Right kidney (tissue), 1 donor: ENCODE measurements at regions not wholly inside any gene's neighbourhood (a gene's known extent, or its start where the extent isn't known, plus 50 kb on each side); places are given as distances from the start of the nearest gene placed in this dataset.
"Not testable (repeated sequence)": the region's sequence is repeated elsewhere in the genome, so short reads cannot be mapped to it uniquely, and the experiment has no call there.

Source experiments
- DNase-seq: peaks from one replicate; pipeline ENCODE4 v3.0.0-alpha.2; 2016

GRCh38 chr2:89537862-89538261 is 846.4 kb downstream of the RPIA start:
- not testable (repeated sequence) for DNase-seq

DNA sequence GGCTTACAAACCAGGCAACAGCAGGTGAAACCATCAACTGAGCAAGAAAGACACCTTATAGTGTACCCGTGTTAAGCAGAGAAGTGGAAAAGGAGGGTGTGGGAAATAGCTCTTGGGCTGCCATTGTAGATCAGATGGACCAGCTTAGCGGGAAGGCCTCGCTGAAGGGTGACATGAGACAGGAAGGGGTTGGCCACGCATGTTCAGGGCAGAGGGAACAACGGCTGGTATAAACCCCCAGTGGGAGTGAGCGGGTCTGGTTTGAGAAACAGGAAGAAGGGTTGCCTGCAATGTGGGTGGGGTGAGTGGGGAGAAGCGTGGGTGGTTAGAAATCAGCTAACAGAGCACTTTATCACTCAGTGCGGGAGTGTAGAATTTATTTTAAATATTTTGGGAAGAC is 852.6 kb downstream of the RPIA start:
- DNase-seq: not testable (repeated sequence)

GRCh38 chr2:89579154-89579553 is 887.7 kb downstream of the RPIA start:
- DNase-seq: not testable (repeated sequence)

DNA sequence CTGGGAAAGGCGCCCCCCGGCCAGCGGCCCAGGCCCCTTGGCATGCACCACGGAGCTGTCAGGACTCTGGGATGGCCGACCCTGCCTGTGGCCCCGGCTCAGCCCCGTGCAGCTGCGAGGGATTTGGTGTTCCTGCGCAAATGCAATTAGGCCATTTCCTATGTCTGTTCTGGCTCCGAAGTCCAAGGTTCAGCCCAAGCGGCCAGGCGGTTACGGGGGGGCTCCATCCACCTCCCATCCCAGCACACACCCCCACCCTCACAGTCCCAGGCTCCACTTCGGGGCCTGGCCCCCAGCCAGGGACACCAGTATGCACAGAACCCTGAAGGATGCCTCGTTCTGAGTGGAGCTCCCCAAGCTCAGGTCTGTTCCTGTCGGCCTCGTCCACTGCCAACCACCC is 891.3 kb downstream of the RPIA start:
- not testable (repeated sequence) for DNase-seq

GRCh38 chr2:89584046-89584445 is 892.6 kb downstream of the RPIA start:
- DNase-seq: not testable (repeated sequence)

- not testable (repeated sequence) for DNase-seq
Measured at GRCh38 chr2:89584868-89585557, 893.5 kb downstream of the RPIA start.

GRCh38 chr2:89585558-89585920 is 894.1 kb downstream of the RPIA start:
- peak; percentile 6 for DNase-seq

GRCh38 chr2:89599843-89600242 is 908.4 kb downstream of the RPIA start:
- DNase-seq: not testable (repeated sequence)

DNA sequence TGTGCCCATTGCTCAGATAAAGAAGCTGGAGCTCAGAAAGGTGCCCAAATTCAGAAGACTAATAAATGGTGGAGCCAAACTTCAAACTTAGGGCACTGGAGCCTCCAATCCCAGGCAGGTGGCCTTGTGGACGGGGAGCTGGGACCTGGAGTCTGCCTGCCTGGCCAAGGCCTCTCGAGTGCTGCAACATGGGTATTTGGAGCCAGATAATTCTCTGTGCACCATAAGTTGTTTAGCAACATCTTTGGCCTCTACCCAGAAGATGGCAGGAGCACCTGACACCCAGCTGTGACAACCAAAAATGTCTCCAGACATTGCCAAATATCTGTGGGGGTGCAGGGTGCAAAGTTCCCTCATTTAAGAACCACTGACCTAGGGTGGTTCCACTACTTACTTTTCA is 915.0 kb downstream of the RPIA start:
- not testable (repeated sequence) for DNase-seq

GRCh38 chr2:89610207-89610926 is 918.9 kb downstream of the RPIA start:
- not testable (repeated sequence) for DNase-seq

GRCh38 chr2:89610927-89611515 is 919.5 kb downstream of the RPIA start:
- DNase-seq: not testable (repeated sequence)

DNA sequence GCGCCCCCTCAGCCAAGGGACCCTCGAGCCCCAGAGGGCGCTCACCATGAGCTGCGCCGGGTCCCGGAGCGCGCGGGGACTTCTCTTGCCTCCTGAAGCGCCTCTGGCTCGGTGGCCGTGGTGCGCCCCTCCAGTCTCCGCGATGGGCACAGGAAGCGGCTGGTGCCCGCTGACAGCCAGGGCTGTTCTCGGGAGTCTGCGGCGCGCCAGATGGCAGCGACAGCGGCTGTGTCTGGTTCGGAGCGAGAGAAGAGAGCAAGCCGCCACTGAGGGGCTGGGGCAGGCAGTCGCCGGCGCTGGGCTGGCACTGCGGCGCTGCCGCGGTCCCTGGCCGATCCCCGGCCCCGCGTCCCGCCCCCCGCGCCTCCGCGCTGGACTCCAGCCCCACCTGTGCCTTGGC is 920.2 kb downstream of the RPIA start:
- DNase-seq: not testable (repeated sequence)

DNA sequence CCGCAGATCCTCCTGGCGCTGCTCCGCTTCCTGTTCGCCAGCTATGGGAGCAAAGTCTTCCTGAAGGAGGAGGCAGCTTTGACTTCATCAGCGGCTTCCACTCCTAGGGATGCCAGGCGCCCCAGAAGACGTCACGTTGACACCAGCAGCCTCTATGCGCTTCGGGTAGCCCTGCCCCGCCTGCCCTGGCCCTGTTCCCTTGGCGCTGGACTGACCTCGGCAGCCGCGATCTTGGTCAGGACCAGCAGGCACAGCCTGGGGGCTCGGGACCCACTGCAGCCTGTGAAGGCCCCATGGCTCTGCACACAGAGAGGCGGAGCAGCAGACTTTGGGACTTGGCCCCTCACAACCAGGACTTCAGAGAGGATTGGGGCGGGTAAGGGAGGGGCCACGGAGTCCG is 957.8 kb downstream of the RPIA start:
- DNase-seq: not testable (repeated sequence)

DNA sequence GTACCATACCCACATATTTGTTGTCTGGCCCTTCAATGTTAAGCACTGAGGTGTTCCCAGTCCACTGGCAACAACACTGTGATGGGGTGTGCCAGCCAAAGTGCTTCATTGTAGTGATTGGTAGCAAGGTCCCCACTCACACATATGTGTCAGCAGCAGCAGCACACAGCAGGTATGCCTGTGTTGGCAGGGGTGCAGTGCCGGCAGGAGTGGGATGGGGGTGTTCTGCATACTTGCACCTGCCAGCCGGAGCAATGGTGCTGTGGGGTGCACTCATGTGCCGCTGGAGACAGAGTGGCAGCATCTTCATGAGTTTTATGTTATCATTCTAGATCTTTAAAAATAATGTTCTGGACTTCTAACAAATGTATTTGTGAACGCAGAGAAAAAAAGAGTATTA is 987.8 kb downstream of the RPIA start:
- DNase-seq: not testable (repeated sequence)
